GM21447 (cell line): ENCODE measurements at regions not wholly inside any gene's neighbourhood (a gene's known extent, or its start where the extent isn't known, plus 50 kb on each side); places are given as distances from the start of the nearest gene placed in this dataset.

ENCODE experiments used
- ATAC-seq: cut with Tn5 transposase; IDR thresholded peaks from one replicate; pipeline ENCODE4 v1.9.1; 2021; ENCODE audit not compliant: unreplicated experiment

DNA sequence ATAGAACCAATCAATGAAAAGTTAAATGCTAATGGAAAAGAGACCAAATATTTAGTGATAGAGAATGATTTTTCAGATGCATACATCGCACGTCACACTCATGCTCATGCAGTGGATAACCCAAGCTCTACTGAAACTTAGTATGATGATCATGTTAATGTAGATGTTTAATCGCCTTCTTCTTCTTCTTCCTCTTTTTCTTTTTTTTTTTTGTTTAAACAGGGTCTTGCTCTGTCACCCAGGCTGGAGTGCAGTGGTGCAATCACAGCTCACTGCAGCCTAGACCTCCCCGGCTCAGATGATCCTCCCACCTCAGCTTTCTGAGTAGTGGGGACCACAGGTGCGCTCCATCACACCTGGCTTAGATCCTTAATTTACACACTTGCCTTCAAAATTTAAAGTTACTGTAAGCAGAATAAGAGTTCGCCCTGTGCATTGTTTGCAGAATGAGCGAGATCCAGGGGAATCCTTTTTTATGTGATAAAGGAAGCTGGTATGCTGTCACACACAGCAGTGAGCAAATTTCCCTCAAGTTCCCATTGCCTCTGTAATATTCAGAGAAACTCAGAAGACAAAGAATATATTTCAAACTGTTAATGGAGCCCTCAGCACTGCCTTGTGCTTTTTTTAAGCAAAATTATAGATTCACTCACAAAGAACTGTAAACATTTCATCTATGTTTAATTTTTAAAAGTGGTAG, 194.2 kb upstream of the SGK1 start:
- ATAC-seq, result no peak

DNA sequence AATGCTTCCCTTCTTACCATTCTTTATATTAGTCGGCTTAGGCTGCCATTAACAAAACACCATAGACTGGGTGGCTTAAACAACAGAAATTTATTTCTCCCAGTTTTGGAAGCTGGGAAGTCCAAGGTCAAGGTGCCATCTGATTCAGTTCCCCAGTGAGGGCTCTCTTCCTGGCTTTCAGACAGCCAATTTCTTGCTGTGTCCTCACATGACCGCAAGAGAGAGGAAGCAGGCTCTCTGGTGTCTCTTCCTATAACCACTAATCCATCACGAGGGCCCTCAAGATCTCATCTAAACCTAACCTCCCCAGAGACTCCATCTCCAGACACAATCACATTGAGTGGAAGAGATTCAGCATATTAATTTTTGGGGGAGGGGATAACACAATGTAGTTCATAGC, 193.0 kb upstream of the SGK1 start:
- no peak for ATAC-seq

DNA sequence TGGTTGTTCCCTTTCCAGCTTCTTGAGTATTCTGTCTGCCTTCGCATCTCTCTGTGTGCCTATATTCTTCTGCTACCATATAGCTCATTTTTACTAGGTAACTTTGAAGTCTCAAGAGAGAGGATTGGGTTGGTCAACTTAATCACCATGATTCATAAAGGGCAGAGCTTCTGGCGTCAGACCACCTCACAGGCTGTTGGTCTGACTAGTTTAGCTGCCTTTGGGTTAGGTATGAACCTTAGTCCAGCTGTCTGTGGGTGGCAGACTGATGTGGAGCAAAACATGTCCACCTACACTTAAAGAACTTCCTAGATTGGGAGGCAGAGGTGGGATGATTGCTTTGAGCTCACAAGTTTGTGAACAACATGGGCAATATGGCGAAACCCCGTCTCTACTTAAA, 192.2 kb upstream of the SGK1 start:
- no peak for ATAC-seq

DNA sequence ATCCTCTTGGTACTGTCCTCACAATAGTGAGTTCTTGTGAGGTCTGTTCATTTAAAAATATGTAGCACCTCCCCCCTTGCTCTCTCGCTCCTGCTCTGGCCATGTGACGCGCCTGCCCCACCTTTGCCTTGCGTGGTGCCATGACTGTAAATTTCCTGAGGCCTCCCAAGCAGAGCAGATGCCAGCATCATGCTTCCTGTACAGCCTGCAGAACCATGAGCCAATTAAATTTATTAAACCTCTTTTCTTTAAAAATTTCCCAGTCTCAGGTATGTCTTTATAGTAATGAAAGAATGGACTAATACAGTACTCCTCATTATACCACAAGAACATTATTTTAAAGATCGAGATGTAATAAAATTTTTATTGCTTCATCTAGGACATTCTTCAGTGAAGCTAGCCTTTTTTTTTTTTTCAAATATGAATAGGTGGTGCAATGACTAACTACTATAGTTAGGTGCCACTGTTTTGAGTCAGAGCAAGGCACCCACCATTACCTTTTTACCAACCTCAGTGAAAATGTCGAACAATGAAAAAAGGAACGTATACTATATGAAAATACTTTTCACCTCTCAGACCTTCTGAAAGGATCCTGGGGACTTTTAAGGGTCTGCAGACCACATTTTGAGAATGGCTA, 191.1 kb upstream of the SGK1 start:
- ATAC-seq, result no peak

DNA sequence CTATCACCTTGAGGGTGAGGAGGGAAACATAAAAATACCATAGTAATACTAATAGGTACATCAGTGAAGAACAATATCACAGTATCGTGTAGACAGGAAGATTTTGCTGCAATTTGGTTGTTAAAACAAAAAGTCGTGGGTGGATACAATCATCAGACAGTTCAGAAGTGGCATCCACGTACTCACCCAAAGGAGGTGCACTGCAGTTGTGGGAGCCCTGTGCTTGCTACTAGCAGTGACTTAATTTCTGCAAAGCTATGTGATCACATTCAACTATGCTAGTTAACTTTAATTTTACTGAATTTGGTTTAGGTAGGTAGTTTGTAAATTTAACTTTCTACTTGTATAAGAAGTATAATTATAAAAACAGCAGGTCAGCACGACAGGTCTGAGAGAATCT, 188.2 kb upstream of the SGK1 start:
- ATAC-seq, result no peak

DNA sequence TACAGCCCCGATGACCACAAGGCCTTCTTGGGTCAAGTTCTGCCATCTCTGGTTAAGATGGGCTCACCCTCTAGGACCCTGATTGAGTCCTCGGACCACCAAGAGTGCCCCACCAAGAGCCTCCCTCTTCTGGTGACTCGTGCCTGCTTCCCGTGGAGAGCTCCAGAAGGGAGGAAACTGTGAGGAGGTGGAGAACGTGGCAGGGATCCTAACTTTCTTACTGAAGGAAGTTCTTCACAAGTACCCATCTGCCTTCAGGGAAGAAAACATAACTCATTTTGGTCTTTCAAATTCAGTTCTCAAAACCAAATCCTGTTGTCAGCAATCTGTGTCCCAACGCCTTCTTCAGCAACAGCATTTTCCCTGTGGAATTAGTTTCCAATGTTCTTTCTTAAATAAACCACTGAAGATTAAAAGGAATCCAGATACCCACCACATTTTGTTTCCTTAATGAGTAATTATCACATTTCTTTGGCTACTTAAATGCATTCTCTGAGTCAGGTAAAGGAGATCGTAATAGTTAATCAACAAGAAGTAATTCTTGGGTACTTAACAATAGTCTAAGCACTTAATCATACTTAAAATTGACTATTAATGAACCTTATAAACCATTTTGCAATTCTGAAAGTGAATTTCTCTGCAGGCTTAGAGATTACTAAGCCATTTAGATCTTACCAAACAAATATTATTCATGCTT, 185.8 kb upstream of the SGK1 start:
- ATAC-seq, result no peak

DNA sequence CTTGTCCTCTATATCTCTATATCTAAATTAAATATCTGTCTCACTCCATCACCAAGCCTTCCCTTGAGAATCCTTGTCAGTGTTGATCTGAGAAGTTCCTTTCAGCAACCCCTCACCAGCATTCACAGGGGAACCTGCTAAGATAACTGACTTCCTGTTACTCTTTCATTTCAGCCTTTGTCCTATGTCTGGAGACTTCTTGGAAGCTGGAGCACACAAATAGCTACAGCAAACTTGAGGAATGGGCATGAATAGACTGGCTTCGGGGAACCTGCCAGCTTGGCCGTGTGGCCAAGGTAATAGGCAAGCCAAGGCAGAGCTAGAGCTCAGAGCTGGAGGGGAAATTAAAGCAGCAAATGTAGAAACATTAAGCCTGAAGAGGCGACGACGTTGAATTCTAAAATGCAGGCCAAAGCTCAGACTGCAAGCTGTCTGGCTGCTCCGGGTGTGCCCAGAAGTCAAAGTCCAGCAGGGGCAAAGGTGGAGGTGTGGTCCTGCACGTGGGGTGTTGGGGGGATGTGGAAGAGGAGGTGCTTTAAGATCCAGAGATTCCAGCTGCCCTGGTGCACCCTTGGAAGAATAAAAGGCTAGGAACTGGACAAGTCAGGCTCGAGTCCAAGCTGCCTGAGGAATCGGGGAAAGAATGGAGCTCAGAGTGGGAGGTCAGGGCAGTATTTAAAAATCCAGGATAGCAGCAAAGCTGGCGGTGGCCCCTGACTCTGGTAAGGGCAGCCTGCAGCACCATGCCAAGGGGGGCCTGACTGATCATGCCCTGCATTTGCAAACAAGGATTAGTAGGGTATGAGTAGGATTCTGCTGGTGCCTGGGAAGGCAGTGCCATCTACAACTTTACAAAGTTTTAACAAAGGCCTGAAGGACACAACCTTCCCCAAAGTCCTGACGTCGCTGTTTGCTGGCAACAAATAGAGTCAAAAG, 185.0 kb upstream of the SGK1 start:
- ATAC-seq, result no peak

DNA sequence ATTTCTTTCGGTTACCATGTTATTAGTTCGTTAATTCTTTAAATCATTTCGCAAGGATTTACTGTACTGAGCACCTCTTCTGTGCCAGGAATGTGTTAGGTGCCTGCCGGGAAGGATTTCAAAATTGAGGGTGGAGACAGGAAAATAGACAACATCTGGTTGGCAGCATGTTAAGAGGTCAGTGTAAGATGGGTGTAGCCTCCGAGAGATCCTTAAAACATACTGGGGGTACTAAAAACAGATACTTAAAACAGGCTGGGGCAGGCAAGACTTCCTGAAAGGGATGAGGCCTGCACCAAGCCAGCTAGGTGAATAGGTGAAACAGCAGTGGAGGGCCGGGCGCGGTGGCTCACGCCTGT, 178.0 kb upstream of the SGK1 start:
- no peak for ATAC-seq

DNA sequence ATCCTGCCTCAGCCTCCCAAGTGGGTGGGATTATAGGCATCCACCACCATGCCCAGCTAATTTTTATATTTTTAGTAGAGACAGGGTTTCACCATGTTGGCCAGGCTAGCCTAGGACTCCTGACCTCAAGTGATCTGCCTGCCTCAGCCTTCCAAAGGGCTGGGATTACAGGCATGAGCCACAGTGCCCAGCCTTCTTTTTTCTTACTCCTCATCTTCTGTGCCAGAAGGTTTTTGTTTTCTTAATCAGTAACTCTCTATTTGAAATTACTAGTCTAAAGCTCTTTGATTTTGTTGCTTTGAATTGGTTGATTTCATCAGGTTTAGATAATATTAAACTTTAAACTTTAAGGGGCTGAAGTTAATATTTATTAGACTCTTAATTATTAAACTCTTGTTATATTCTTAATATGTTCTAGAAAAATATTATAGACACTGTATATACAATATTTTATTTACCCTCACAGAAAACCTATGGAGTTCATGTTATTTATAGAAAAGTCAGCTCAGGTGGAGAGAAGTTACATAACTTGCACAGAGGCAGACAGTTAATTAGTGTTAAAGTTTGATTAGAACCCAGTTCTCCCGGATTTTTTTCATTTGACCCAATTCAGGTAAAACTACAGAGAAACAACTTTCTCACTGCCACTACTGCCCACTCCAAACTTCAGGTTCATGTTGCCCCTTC, 177.4 kb upstream of the SGK1 start:
- ATAC-seq, result no peak

DNA sequence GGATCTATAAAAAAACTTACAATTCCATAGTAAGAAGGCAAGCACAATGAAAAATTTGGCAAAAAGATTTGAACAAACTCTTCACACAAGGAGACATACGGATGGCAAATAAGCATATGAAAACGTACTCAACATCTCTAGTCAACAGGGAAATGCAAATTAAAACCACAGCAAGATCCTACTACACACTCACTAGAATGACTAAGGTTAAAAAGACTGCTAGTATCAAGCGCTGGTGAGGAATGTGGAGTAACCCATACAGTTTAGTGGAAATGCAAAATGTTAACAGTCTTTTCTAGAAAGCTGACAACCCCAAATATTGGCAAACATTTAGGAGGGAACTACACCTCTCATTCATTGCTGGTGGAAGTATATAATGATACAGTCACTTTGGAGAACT, 175.9 kb upstream of the SGK1 start:
- no peak for ATAC-seq

DNA sequence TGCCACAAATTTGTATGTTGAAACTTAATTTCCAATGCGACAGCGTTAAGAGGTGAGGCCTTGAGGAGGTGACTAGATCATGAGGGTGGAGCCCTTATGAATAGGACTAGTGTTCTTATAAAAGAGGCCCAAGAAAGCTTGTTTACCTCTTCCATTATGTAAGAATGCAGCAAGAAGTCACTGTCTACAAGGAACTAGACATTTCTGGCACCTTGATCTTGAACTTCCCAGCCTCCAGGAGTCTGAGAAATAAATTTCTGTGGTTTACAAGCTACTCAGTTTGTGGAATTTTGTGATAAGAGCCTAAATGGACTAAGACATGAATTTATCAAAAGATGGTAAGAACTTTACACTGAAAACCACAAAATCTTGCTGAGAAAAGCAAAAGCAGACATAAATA, 173.6 kb upstream of the SGK1 start:
- ATAC-seq, result no peak

DNA sequence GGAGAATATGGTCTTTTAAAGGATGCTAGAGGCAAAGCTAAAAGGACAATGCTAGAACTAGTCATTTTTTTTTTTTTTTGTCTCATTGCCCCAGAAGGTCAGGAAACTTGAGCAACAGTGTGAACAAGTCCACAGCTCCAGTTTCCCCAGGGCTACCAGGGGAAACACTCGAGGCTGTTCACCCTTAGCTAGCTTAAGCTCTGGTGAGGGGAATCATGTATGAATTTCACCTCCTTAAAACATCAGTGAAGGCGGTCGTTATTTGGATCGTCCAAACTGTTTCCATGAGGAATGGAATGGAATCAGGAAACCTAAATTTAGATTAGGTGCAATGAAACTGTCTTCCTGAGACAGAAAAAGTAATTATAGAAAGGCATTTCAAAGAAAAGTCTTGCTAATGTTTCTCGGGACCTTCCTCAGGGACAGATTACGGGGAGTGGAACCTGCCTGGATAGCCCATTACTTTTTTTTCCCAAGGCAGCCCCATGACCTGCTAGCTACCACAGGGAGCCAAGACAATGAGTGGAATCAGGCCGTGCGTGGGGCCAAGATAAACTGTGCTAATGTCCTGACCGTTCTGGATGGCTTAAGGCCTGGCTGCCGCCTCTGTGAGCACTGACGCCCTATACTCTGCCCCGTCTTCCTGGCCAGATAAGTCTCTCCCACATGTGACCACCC, 164.8 kb upstream of the SGK1 start:
- ATAC-seq, result no peak

DNA sequence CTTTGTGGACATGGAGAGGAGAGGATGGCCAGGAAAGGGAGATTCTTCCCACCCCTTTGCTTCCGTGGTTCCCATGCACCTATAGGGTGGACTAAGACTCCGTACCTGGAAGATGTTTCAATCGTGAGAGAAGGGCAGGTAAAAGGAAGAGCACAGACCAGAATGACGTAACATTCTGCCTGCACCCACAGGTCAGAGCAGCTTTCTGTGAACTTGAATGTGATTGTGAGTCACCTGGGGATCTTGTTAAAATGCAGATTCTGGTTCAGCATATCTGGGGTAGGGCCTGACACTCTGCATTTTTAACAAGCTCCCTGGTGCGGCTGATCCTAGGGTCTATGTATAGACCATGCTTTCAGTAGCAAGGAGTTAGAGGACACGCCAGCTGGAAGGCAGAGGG, 164.1 kb upstream of the SGK1 start:
- no peak for ATAC-seq

DNA sequence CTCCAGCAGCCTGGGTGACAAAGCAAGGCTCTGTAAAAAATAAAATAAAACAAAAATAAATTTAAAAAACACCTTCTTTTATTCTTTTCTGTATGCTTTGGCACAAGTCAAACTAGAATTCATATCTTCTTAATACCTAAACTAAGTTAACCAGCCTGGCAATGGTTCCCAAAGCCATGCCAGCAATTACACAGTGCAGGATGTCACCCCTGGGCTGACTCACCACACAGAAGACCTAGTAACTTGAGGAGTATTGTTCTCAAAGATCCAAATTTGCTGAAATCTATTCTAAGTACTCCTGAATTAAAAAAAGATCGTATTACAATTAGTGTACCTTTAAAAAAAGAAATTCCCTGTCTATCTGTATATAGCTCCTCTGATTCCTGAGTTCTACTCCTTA, 162.7 kb upstream of the SGK1 start:
- ATAC-seq, result no peak

DNA sequence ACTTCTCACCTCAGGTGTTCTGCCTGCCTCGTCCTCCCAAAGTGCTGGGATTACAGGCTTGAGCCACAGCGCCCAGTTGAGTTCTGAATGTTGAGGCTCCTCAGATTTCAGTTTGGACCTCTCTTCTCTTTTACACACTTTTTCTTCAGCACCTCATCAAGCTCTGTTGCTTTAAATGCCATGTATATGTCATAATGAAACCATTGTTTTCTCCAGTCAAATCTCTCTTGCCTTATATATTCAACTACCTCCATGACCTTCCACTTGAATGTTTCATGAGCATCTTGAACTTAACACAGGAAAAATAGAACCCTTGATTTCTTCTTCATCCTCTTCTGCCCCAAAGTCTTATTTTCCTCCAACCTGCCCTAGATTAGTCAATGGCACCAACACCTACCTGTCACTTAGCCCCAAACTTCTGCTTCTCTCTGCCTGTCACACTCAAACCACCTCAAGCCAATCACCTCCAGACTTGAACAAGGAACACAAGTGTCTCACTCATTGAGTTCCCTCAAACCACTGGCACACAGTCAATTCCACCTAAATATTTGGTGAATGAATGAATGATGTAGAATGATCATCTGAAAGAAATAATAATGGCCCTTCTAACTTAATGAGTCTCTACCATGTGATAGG, 161.0 kb upstream of the SGK1 start:
- no peak for ATAC-seq

DNA sequence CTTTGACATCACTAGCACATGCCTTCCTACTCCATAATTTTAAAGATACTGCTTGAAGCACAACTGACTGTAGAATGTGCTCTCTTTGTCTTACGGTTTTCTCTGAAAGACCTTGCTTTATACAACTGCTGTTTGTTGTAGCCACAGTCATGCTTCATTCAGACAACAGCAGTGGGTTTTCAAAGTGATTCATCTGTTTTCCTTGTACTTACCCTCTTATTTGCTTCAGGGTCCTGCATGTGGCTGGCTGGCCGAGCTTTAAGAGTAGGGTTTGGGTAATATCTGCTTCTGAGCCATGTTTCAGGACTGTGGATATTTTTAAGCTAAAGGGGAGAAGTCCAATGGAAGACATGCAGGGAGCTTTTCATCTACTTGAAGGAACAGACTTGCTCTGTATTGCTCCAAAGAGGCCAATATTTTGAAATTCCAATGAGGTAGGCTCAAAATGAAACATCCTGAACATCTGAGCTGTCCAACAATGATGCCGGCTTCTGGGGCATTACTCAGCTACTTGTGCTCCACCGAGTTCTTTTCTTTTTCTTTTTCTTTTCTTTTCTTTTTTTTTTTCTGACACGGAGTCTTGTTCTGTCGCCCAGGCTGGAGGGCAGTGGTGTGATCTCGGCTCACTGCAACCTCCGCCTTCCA, 160.2 kb upstream of the SGK1 start:
- ATAC-seq, result no peak

DNA sequence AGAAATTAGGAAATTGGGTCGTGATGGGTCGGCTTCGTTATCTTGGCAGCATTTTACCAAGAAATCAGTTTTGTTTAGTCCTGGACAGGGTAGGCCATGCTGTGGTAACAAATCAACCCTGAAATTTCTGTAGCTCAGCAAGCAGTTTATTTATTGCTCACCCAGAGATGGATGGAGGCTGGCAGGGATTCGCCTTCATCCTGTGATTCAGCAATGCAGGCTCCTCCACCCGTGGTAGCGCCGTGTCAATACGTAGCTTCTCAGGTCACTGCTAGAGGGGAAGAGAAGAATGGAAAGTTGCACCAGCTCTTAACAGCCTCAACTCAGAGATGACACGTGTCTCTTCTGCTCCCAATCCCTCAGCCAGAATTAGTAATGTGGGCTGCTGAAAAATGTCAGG, 157.0 kb upstream of the SGK1 start:
- no peak for ATAC-seq

DNA sequence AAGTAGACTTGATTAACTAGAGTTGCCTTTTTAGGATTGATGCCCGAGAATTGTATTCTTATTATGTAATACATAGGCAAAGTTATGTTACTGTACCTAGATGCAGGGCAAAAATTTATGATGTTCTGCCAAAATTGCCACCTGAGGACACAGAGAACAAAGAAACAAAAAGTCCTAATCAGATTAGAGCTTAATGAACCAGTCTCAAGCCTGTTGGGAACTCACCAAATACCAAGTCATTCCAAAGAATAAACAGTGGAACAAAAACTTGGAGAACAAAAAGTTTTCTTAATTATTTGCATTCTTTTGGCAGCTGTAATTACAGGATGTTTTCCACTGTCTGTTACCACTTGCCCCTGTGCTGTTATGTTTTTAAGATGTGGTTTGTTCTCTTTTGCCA, 154.7 kb upstream of the SGK1 start:
- no peak for ATAC-seq

DNA sequence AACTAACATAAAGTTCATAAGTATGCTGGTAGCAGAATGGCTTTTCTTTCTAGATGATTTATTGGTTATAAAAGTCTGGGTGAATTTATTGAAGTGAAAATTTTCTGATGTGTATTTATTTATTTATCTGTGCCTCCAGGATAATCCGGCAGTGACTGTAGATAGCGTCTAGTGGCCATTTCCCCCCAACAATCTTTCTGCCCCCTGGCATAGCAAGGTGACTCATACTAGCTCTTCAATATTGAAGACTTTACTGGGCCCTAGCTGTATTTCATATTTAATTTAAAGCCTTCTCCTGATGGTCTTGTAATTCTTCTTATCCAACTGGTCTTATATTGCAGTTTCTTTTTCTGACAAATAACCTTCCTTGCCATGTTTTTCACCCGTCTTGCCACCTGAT, 154.1 kb upstream of the SGK1 start:
- no peak for ATAC-seq
